Kidney epithelial cell (primary cell): ENCODE measurements at regions not wholly inside any gene's neighbourhood (a gene's known extent, or its start where the extent isn't known, plus 50 kb on each side); places are given as distances from the start of the nearest gene placed in this dataset.
"Not testable (repeated sequence)": the region's sequence is repeated elsewhere in the genome, so short reads cannot be mapped to it uniquely, and the experiment has no call there.

Source experiments
- DNase-seq: peaks from one replicate; pipeline ENCODE4 v3.0.0-alpha.2; 2010; ENCODE audit warnings: low read depth
- H3K27me3 ChIP-seq: 2 replicates; pipeline ENCODE4 v1.6.0; 2011; ENCODE audit warnings: low read length; ENCODE audit not compliant: control insufficient read depth, insufficient read depth
- H3K36me3 ChIP-seq: 2 replicates; pipeline ENCODE4 v1.5.1; 2011; ENCODE audit warnings: low read length; ENCODE audit not compliant: control insufficient read depth, insufficient read depth
- H3K4me3 ChIP-seq: 2 replicates; pipeline ENCODE4 v1.5.1; 2011; ENCODE audit warnings: low read depth, mild to moderate bottlenecking, control low read depth, low read length
- CTCF ChIP-seq: IDR thresholded peaks from 2 replicates; pipeline ENCODE4 v1.5.1; 2011; ENCODE audit warnings: mild to moderate bottlenecking, moderate library complexity, low read length, control low read depth, inconsistent platforms; ENCODE audit not compliant: insufficient read depth, poor library complexity, severe bottlenecking

- Histone ChIP-seq H3K4me3 (no peak overlapping the region), H3K27me3 (no peaks in the 10 kb centered on the region), H3K36me3 (no peaks in the 10 kb centered on the region)
- no peak for DNase-seq
- no peak for TF ChIP-seq CTCF
These were observed 112.8 kb upstream of the IRX4 start for GRCh38 chr5:1995491-1995890.

- H3K27me3 ChIP-seq = peaks cover 2% of the 10 kb centered on the region
- no peak for DNase-seq
- H3K4me3 ChIP-seq = no peak overlapping the region
- TF ChIP-seq CTCF = no peak
- H3K36me3 ChIP-seq = no peaks in the 10 kb centered on the region
These were observed 104.7 kb upstream of the IRX4 start for GRCh38 chr5:1987471-1987870.

- no peak for TF ChIP-seq CTCF
- Histone ChIP-seq H3K4me3 (no peak overlapping the region), H3K27me3 (peaks cover 2% of the 10 kb centered on the region), H3K36me3 (no peaks in the 10 kb centered on the region)
- DNase-seq = no peak
These were observed 103.1 kb upstream of the IRX4 start for GRCh38 chr5:1985781-1986180.

- peaks cover 2% of the 10 kb centered on the region for H3K27me3 ChIP-seq
- TF ChIP-seq CTCF = no peak
- no peak for DNase-seq
- H3K36me3 ChIP-seq = no peaks in the 10 kb centered on the region
- H3K4me3 ChIP-seq = no peak overlapping the region
These were observed 101.4 kb upstream of the IRX4 start for GRCh38 chr5:1983919-1984695.

- no peak for TF ChIP-seq CTCF
- Histone ChIP-seq H3K4me3 (no peak overlapping the region), H3K36me3 (no peaks in the 10 kb centered on the region), H3K27me3 (peaks cover 2% of the 10 kb centered on the region)
- no peak for DNase-seq
These were observed 100.7 kb upstream of the IRX4 start for GRCh38 chr5:1983401-1983800.

- H3K36me3 ChIP-seq, DNase-seq, H3K4me3 ChIP-seq, H3K27me3 ChIP-seq: not testable (repeated sequence)
These were observed 99.8 kb upstream of the IRX4 start for GRCh38 chr5:1982561-1982960.
